HS-5 (cell line): ENCODE measurements at regions not wholly inside any gene's neighbourhood (a gene's known extent, or its start where the extent isn't known, plus 50 kb on each side); places are given as distances from the start of the nearest gene placed in this dataset.
"Not testable (repeated sequence)": the region's sequence is repeated elsewhere in the genome, so short reads cannot be mapped to it uniquely, and the experiment has no call there.

Source experiments
- DNase-seq: peaks from one replicate; pipeline ENCODE4 v3.0.0-alpha.2; 2012; ENCODE audit warnings: low read depth

DNA sequence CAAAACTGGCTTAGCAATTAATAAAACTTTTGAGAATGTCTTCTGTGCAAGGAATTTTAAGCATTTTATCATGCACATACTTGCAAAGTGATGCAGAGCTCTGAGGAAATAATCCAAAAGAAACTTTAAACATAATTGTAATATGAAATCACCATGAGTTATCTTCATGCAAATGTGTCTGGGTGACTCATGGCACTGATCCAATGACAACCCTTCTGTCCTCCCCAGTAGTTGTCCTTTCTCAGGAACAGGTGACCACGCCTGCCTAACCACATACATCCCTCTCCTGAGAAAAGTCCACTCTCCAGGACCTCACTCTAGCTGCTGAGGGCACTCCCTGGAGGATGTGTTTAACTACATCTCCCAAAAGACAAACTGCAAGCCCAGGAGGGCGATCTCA is 530.6 kb upstream of the IL12A start:
- peak; percentile 99 for DNase-seq

DNA sequence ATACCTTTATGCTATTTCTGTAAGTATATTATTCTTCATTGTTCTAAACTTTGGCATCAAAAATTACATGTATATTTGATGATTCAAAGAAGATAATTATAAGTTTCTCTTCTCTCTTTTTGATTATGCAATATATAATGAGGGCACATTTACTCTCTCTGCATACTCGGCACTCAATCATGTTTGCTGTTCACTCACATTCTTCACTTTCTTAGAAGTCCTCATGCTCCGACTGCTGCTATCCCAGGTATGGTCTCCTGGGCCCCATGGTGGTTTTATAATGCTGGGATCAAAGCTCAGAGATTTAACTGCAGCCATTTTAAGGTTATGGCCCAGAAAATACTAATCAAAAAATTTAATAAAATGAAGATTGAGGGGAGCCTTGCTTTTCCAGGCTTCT is 529.7 kb upstream of the IL12A start:
- DNase-seq: no peak

DNA sequence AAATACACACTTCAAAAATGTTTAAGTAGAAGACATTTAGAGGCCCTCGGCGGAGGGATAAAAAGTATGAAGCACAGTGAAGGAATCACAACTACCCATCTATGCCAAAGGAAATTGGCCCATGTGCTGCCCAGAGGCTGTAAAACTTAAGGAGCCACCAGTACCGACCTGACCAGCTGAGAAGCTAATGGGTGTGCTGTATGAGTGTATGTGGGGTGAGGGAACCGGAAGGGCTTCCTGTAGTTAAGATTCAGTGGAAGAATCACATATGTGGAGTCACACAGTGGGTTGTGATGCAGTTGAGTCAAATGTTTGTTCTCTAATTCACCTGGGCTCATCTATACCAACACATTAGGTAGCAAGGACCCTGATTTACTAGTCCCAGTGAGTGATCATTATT is 516.0 kb upstream of the IL12A start:
- no peak for DNase-seq

DNA sequence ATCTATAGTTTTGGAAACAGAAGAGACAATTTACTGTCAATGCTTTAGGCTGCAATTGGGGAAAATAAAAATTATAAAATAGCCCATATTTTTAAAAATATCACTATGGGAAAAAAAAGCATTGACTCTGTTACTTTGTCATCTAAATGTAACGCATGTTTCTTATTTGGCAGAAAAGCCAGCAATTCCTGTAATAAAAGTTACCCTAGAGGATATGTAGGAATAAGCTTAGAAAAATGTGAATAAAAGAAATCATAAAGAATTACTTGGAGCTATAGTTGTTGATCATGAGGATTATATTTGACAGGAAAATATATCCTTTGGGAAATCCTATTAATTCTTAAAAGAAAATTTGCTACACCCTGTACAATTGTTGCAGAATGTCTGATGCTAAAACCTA is 515.4 kb upstream of the IL12A start:
- DNase-seq: no peak

DNA sequence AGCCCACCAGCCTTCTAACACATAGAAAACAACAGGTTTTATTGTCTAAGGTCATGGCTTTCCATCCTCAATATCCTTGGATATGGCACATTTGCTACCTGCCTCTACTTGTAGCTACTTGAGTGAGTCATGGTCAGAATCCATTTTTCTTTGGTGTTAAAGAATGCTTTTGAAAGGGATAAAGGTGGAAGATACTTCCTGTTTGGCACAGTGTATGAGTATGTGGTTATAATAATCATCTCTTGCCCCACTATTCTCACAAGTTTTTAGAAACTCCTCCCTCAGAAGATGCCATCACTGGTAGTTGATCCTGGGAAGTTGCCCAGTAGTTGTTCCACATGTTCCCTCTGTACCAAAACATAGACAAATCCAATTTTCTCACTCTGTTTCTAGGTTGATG is 508.6 kb upstream of the IL12A start:
- DNase-seq: no peak

DNA sequence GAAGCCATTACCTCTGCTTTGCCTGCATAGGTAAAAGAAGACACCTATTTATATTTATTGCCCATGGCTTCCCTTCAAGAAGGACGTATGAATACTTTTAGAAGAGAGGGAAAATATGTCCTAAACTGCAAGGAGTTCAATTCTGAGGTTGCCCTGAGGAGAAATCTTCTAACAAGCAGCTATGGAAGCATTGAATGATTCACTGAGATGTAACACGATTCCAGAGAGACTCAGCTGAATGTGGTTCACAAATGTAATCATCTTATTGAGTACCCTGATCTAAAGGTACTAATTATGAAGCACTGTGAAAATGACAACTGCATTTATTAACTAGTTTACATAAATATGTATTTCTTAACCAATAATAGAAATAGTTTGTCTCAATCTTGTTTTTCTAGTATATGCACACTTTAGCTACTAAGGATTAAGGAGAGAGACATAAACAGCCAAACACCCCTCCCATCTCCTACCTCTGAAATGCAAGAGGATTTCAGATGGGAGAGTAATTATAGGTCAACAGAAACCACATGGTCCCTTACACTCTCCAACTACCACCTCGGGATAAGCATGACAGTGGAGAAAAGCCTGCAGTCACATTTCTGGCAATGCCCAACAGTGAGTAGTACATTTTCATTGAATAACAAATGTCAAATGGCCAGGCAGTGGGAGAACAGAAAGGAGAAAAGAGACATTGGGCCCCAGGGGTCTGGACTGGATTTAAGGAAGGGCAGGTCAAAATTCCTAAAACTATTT is 506.2 kb upstream of the IL12A start:
- DNase-seq: no peak

DNA sequence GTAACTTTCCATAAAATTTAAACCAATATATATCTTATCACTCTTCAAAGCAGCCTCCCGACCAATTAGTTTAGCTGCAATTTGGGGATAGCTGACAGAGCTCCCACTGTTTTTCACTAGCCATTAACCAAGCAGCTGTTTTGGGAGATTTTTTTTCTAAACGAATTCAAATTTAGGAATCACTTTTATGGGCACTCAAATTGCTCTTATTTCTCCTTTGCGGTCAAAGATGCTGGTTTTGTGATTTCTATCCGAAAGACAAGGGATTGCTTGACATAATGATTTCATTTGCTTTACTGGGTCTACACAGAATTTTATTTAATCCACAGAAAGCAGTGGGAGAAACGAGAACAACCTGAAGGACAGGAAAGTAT is 505.7 kb upstream of the IL12A start:
- no peak for DNase-seq

DNA sequence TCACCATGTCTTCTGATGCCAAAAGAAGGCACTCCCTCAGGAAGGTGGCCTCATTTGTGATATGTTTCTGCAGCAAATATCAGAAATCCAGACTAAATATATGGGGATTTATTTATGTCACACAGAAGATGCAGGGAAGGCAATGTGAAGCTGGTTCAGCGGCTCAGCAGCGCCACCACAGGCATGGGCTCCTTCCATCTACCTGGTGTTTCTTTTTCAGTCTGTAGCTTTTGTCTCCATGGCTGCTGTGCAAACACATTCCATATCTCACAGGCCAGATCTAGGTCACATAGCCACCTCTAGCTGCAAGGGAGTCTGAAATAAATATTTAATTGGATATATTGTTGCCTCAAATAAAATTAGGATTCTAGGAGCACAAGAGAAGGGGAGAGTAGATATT is 502.1 kb upstream of the IL12A start:
- no peak for DNase-seq

DNA sequence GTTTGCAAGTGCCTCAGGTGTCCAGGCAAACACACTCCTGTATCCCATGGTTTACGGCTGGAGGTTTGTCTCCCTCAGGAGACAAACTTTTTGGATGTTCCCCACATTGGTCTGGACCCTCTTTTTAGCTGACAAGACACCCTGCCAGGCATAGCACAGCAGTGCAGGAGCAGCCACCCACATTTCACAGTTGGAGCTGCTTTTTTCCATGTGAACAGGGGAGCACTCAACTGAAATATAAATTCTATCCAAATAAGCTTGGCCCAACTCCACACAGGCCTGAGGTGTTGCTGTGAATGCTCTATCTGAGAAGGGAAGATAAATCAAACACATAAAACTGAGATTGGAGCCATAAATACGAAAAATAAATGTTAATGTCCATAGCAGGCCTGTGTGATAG is 501.3 kb upstream of the IL12A start:
- DNase-seq: no peak

DNA sequence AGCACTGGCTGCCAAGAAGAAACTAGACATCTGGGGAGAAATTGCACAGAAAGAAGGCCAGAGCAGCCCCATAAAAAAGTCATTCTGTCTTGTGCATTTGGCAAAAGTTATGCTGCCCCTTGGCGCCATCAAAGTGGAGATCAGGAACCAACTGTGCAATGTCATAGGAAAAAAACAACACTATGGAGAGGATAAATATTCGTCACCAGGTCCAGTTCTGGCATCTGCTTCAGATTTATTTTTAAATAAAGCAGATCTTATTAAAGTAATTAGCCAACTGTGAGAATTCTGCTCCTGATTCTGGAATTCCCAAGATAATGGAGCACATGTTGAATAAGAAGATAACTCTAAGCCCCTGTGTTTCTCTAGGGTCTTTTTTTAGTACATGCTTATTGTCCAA is 500.0 kb upstream of the IL12A start:
- DNase-seq: no peak

DNA sequence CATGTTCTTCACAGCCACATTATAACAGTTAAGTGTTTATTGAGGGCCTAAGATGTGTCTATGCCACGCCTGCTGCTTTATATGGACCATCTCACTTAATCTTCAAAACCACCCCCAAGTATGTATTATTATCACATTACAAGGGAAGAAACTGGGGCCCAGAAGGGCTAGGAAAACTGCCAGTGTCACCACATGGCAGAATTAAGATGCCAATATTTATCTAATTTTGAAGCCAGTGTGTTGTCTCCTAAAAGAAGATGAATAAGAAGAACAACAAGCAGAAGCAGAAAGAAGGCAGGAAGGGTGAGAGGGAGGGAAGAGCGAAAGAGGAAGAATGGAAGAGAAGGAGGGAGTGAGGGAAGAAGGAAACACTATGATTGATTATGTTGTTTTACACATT is 491.3 kb upstream of the IL12A start:
- no peak for DNase-seq

DNA sequence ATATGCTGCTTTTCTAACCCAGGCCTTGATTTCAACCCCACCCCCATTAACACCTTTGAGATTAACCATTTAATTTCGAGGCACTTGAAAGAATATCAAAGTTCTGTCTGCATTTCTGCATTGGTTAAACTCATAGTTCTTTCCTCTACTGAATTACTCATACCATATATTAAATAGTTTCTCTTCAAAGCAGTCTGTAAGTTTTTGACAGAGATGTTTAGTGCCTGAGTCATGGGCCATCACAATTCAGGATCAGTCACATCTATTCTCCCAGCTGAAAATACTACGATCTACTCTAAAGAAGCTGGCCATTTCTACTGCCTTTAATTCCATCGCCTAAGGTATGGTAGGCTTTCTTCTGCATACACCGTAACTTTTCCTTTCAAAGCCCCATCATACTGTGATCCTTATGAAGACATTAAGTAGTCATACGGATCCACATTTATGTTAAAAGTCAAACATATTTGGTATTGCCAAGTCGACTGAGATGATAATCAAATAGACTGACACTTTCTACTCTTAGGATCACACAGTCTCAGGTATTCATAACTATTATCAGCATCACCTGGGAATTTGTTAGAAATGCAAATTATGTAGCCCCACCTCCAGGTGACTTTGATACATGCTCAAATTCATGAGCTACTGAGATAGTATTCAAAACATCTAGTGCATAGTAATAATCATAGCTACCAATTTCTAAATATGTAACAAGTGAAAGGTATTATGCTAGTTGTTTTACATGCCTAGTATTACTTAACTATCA is 489.4 kb upstream of the IL12A start:
- DNase-seq: peak; percentile 56

DNA sequence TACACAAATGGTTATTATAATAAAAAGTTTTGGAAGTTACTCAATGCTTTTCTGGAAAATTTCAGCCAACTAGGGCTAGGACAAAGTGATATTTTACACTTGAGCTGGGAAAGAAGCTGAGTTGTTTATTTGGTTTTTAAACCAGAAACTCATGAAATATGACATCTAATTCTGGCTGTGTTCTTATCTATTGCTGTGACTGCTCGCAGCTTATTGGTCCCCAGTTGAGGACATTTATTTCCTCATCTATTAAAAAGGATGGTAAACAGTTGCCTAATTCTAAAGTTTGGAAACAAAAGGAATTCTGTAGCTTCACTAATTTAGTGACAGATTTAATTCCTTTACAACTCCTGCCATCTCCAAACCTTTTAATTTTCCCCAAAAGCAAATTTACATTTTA is 487.6 kb upstream of the IL12A start:
- DNase-seq: no peak

DNA sequence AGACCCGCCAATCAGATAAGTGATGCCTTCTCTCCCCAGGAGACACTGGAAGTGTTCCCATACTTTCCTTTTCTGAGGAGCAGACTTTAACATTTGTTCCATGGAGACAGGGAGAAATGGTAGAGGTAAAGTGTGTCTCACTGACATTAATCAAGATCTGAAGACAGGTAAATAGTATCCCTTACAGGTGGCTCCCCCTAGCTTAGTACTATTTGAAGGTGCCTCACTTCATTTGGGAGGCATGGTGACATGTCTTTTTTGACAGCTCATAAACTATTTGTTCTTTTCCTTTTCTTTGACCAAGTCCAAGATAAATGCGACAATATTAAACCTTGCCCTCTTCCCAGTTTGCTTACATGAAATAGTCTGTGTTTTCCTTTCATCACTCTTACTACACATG is 485.6 kb upstream of the IL12A start:
- no peak for DNase-seq

DNA sequence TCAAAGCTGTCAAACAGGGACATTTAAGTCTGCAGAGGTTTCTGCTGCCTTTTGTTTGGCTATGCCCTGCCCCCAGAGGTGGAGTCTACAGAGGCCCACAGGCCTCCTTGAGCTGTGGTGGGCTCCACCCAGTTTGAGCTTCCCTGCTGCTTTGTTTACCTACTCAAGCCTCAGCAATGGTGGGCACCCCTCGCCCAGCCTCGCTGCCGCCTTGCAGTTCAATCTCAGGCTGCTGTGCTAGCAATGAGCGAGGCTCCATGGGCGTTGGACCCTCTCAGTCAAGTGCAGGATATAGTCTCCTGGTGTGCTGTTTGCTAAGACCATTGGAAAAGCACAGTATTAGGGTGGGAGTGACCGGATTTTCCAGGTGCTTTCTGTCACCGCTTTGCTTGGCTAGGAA is 477.6 kb upstream of the IL12A start:
- DNase-seq: not testable (repeated sequence)

DNA sequence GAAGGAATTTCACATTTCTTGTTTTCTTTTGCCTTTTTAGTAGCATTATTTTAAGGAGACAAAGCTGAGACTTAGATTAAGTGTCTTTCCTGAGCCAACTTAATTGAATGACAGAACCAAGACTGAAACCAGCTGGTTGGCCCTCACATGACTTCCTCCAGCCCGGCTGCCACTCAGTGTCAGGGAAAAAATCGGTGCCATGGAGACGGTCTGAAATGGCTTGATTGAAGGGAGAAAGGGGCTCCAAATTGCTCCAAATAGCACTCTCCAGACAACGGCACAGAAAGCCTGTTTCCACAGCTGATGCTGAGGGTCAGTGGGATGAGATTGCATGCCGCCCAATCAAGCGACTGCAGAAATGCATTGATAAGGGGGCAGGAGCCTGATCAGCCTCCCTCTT is 475.2 kb upstream of the IL12A start:
- no peak for DNase-seq

DNA sequence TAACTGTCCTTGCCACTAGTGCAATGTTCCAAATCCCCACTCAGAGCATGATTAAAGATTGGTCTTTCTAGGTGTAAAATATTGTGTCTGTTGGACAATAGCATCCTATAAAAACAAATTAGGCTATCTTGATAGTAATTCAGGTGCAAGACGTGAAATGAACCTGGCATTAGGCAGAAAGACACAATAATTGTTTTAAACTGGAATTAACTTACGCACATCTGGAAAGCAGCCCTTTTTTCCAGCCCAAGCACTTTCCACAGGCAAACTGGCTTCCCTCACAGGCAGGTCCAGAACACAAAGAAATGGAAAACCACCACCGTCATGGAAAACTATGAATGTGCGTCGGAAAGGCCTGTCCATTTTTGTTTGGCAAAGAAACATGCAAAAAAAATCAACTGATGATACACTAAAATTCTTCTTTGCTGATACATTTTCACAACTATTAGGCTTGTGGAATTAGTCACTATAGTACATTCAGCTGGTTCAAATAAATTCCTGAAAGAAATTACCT is 474.7 kb upstream of the IL12A start:
- no peak for DNase-seq

DNA sequence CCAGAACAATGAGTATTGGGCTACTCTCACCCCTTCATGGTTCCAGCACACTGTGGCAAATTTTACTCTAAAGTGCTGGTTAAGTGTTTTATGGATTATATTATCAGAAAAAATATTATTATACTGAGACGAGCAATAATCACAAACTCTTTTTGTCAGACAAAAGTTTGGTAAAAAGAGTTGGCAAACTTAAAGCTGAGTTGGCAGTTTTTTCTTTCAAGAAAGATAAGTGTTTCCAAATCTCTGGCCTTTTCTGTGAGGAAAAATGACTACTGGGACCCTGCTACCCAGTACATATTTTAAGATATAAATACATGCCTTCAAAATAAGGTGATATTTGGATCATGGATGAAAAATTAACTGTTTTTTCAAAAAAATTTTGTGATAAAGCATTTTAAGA is 471.5 kb upstream of the IL12A start:
- DNase-seq: no peak

DNA sequence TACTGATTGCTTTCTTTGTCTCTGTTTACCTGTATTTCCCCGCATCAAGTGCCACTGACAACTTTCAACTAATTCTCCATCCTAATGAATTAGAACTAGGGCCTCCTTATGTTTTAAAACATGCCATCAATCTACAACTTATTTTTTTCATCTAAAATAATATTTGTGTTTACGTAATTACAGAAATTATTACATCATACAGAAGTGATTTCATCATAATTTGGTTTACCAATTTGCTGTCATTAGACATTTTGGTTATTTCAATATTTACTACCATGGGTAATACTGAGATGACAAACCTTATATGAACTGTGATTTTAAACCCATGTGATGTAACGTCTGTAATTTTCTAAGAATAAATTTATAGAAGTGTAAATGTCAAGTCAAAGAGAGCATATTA is 468.0 kb upstream of the IL12A start:
- DNase-seq: no peak

DNA sequence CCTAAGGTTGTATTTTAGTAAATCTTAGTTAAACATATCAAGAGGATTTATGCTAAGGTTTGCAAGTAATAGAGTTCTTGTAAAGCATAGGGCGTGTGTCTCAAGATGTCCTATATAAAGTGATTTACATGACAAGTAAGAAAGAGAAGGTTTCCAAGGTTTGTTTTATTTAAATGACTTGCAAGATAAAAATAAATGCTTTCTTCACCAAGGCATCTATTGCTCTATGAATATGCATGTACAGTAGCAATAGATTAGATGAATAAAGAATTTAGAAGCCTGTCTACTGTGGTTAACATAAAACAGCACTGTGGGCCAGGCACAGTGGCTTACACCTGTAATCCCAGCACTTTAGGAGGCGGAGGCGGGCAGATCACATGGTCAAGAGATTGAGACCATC is 466.4 kb upstream of the IL12A start:
- DNase-seq: no peak

DNA sequence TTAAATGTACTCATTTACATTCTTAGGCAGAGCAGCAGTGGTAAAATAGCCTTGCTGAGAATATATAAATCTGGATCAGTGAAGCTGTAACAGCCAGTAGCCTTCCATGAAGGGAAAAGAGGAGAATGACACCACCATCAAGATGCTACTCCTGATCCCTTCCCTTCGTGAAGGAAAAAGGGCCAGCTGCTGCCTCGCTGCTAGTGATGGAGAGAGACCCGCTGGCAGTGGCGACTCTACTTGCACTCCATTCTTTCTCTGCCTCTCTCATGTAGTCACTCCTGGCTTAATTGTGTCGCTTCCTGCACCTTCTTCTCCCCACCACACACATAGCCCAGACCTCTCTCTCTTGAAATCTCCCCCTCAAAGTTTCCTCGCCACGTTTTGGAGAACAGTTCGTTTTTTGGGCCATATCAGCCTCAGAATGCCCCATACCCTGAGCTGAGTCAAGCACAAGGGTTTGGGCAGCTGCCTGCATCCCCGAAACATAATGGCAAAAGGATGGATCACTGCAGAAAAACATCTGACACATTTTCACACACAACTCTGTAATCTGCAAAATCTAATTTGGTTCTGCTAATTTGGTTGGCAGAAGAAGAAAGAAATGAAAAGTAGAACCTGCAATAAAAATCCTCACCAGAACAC is 460.3 kb upstream of the IL12A start:
- no peak for DNase-seq

DNA sequence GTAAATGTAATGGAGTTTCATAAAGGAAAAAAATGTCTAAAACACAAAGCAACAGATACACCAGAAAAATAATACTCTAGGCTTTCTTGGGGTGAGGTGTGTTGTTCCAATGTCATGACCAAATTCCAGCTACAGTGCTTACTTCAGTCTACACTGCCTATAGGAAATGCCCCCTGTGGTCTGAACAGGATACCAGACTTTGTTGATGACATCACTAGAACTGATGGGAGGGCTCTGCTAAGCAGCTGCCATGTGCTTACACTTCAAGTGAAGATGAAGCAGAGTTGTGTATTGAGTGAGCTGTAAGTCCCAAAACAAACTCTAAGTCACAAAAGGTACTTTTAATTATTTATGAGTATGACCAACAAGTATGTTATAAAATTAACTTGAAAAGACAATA is 456.1 kb upstream of the IL12A start:
- no peak for DNase-seq

DNA sequence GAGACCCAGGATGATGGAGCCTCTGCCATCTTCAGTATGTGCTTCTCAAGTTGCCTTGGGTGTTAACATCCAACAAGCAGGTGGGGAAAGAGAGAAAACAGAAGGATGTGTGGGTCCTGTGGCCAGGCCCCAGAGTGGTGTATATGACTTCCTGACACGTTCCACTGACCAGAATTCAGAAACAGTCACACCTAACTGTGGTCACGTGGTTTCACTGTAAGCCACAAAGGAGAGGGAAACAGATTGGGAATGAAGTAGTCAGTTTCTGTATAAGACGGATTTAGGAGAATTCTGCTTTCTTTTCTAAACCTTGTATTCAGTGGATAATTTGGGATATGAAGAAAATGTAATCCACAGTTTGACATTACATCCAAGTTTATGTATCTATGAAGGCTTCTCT is 454.1 kb upstream of the IL12A start:
- no peak for DNase-seq
